ENCODE measurements at regions not wholly inside any gene's neighbourhood (a gene's known extent, or its start where the extent isn't known, plus 50 kb on each side); places are given as distances from the start of the nearest gene placed in this dataset.

GRCh38 chr4:29128810-29129209 lies 1591.4 kb upstream of the PCDH7 start:
- peaks cover 0 to 13% (median 0%) of the 10 kb centered on the region in 12 donors for H3K9me3 ChIP-seq
- no peak overlapping the region for H3K4me3 ChIP-seq
- TF ChIP-seq CTCF (IDR thresholded peaks at IDR 0.05) (no peak), POLR2A (IDR thresholded peaks at IDR 0.05) (no peak)
- H3K36me3 ChIP-seq, result no peaks in the 10 kb centered on the region
- ATAC-seq, result no peak
- H3K27ac ChIP-seq, result no peak overlapping the region
- no peak for DNase-seq
- no peaks in the 10 kb centered on the region for H3K27me3 ChIP-seq
- WGBS, 4 donors, result 85 to 96% (median 92%) methylated on average over 1 of the region's 1 CpG
- intact Hi-C loops (cut with DNase I), result no loop called here
- no peaks in the 10 kb centered on the region for H3K4me1 ChIP-seq

GRCh38 chr4:29131304-29131703 lies 1588.9 kb upstream of the PCDH7 start:
- no peak overlapping the region for H3K4me3 ChIP-seq
- H3K27ac ChIP-seq, result no peak overlapping the region
- TF ChIP-seq CTCF (IDR thresholded peaks at IDR 0.05) (peak in 1 of 12 donors; percentile 15), POLR2A (IDR thresholded peaks at IDR 0.05) (no peak)
- DNase-seq (no peak), ATAC-seq (no peak)
- no peaks in the 10 kb centered on the region for H3K4me1 ChIP-seq
- peaks cover 0 to 13% (median 0%) of the 10 kb centered on the region in 12 donors for H3K9me3 ChIP-seq
- no peaks in the 10 kb centered on the region for H3K27me3 ChIP-seq
- intact Hi-C loops (cut with DNase I), result no loop called here
- H3K36me3 ChIP-seq, result no peaks in the 10 kb centered on the region
- 80 to 89% (median 84%) methylated on average over 2 of the region's 2 CpGs for WGBS, 4 donors

- WGBS, 4 donors, result 69 to 73% (median 70%) methylated on average over 2 of the region's 2 CpGs
- H3K27me3 ChIP-seq, result no peaks in the 10 kb centered on the region
- H3K9me3 ChIP-seq, result no peaks in the 10 kb centered on the region
- DNase-seq, result no peak
- TF ChIP-seq CTCF (IDR thresholded peaks at IDR 0.05) (no peak), POLR2A (IDR thresholded peaks at IDR 0.05) (no peak)
- H3K4me1 ChIP-seq, result no peaks in the 10 kb centered on the region
- intact Hi-C loops (cut with DNase I), result no loop called here
- no peak overlapping the region for H3K4me3 ChIP-seq
- no peak overlapping the region for H3K27ac ChIP-seq
- ATAC-seq, result no peak
- H3K36me3 ChIP-seq, result no peaks in the 10 kb centered on the region
These were observed 1577.5 kb upstream of the PCDH7 start for GRCh38 chr4:29142708-29143107.

GRCh38 chr4:29151584-29151983 lies 1568.6 kb upstream of the PCDH7 start:
- intact Hi-C loops (cut with DNase I), result no loop called here
- H3K27me3 ChIP-seq, result no peaks in the 10 kb centered on the region
- no peak for DNase-seq
- no peak overlapping the region for H3K4me3 ChIP-seq
- no peak for TF ChIP-seq POLR2A (IDR thresholded peaks at IDR 0.05)
- no peak for TF ChIP-seq CTCF (IDR thresholded peaks at IDR 0.05)
- H3K36me3 ChIP-seq, result no peaks in the 10 kb centered on the region
- no peak overlapping the region for H3K27ac ChIP-seq
- 56 to 76% (median 68%) methylated on average over 2 of the region's 2 CpGs for WGBS, 4 donors
- H3K9me3 ChIP-seq, result no peaks in the 10 kb centered on the region
- ATAC-seq, result no peak
- H3K4me1 ChIP-seq, result no peaks in the 10 kb centered on the region

Data from heart left ventricle (tissue), 16 donors.